ENCODE measurements at regions not wholly inside any gene's neighbourhood (a gene's known extent, or its start where the extent isn't known, plus 50 kb on each side); places are given as distances from the start of the nearest gene placed in this dataset.

DNA sequence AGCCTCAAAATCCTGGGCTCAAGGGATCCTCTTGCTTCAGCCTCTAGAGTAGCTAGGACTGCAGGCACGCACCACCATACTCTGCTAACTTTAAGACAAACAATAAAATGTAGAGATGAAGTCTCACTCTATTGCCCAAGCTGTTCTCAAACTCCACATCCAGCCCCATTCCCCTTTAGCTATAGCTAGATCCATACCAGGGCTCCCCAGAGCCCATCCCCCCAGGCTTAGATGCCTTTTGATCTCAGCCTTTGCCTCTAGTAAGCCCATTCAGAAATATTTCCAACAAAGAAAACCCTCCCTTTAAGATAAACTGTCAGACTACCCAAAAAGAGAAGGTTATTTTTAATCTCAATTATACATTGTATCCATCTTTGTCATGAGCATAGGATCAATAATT, 325.4 kb downstream of the CHRM3 start:
- no peak for TF ChIP-seq CTCF (IDR thresholded peaks at IDR 0.05)
- no peak for TF ChIP-seq POLR2A (IDR thresholded peaks at IDR 0.05)
